Caco-2 (cell line): ENCODE measurements at regions not wholly inside any gene's neighbourhood (a gene's known extent, or its start where the extent isn't known, plus 50 kb on each side); places are given as distances from the start of the nearest gene placed in this dataset.
"Not testable (repeated sequence)": the region's sequence is repeated elsewhere in the genome, so short reads cannot be mapped to it uniquely, and the experiment has no call there.

Experiments used
- BruUV-seq: library from RNA; stranded (reverse); fragments of 400-500 nt; replicated peaks from 2 replicates; lab custom pipeline; 2021; lab: Mats Ljungman, UMichigan
- CTCF ChIA-PET: fragments of 300-600 bp; sonication (Branson Sonifier 250); formaldehyde crosslinking; loops from one replicate; lab custom pipeline; 2022; ENCODE audit warnings: antibody characterized with exemption; lab: Charles Lee
- POLR2A ChIA-PET: fragments of 300-600 bp; sonication (Branson Sonifier 250); formaldehyde crosslinking; loops from one replicate; lab custom pipeline; 2022; ENCODE audit warnings: antibody characterized with exemption; lab: Charles Lee
- DNase-seq, 2 experiments: peaks; one replicate each; pipeline versions ENCODE4 v3.0.0 to v3.0.0-alpha.2; 2020 to 2022
- H3K27me3 ChIP-seq: replicated peaks from 2 replicates; pipeline ENCODE4 v1.6.0; 2011; ENCODE audit warnings: low read length; ENCODE audit not compliant: control insufficient read depth, insufficient read depth
- H3K36me3 ChIP-seq: 2 replicates; pipeline ENCODE4 v1.5.1; 2011; ENCODE audit warnings: low read length; ENCODE audit not compliant: control insufficient read depth, insufficient read depth
- H3K4me1 ChIP-seq: fragments of 250-450 bp; sonication (Bioruptor Pico); 2 replicates; pipeline ENCODE4 v1.5.1; 2020; ENCODE audit warnings: mild to moderate bottlenecking
- H3K4me3 ChIP-seq: 2 replicates; pipeline ENCODE4 v1.5.1; 2011; ENCODE audit warnings: low read depth, mild to moderate bottlenecking, control low read depth, low read length
- H3K9me3 ChIP-seq: fragments of 250-450 bp; sonication (Bioruptor Pico); 2 replicates; pipeline ENCODE4 v1.5.1; 2020; ENCODE audit warnings: mild to moderate bottlenecking, moderate library complexity
- H3K27ac Mint-ChIP-seq: one replicate; pipeline ENCODE4 v1.8.0; 2022; ENCODE audit warnings: mixed read lengths; ENCODE audit not compliant: unreplicated experiment
- H3K27me3 Mint-ChIP-seq: one replicate; pipeline ENCODE4 v1.8.0; 2022; ENCODE audit warnings: mixed read lengths; ENCODE audit not compliant: insufficient read depth, unreplicated experiment
- H3K36me3 Mint-ChIP-seq: one replicate; pipeline ENCODE4 v1.8.0; 2022; ENCODE audit warnings: mild to moderate bottlenecking, mixed read lengths; ENCODE audit not compliant: insufficient read depth, unreplicated experiment
- H3K4me1 Mint-ChIP-seq: one replicate; pipeline ENCODE4 v1.8.0; 2022; ENCODE audit warnings: low read depth, mixed read lengths; ENCODE audit not compliant: unreplicated experiment
- H3K4me3 Mint-ChIP-seq: one replicate; pipeline ENCODE4 v1.8.0; 2022; ENCODE audit warnings: mild to moderate bottlenecking, moderate library complexity, mixed read lengths; ENCODE audit not compliant: unreplicated experiment
- H3K9me3 Mint-ChIP-seq: one replicate; pipeline ENCODE4 v1.8.0; 2022; ENCODE audit warnings: mixed read lengths; ENCODE audit not compliant: unreplicated experiment
- intact Hi-C: fragments of 100-400 bp; cut with micrococcal nuclease; formaldehyde crosslinking; loops from one replicate; pipeline ENCODE4 v1.10.0; 2022; ENCODE audit not compliant: unreplicated experiment
- TF ChIP-seq, protein P1 (sequence below), 2 experiments: fragments of 200-600 bp in 1 of 2; IDR thresholded peaks; 1 replicate in 1 of 2; 2 replicates in 1 of 2; pipeline versions ENCODE4 v1.5.1 to v1.8.0; 2011 to 2022; ENCODE audit warnings: antibody characterized with exemption in 1 of 2, control low read depth in 1 of 2, inconsistent platforms in 1 of 2, low read depth in 1 of 2, low read length in 1 of 2, mild to moderate bottlenecking in 1 of 2, moderate library complexity in 1 of 2; ENCODE audit not compliant: insufficient read depth in 1 of 2, severe bottlenecking in 1 of 2, unreplicated experiment in 1 of 2

DNA sequence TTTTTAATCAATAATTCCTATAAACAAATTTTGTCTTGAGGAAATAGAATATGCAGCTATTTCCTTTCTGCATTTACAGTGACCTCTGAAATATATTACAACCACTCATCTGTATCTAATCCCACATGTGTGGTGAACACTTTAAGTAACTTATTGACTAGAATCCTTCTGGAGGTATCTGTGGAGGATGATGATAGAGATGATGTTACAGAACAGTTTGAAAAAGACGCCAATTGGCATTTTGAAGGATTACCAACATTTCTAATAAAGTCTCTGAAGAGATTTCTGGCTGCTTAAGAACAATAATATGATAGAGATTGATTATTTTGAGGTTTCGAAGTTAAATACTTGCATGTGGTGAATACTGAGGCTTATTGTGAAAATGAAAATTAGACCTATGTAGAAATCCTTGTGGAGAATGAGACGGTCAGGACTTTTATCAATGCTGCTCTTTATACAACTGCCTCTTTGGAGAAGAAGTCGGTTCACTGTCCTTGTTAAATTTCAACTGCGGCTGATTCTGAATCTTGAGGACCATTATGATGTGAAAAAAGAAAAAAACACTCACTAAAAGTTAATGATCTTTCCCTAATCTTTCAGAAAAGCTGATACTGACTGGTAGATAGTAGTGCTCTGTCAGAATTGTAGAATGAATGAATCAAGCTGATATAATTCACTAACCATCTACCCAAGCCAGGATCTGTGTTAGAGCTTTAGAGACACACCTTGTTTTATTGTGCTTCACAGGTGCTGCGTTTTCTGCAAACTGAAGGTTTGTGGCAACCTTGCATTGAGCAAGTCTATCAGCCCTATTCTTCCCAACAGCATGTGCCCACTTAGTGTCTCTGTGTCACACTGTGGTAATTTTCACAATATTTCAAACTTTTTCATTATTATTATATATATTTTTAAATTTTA, 204.7 kb downstream of the SPRY1 start:
- intact Hi-C loops: no loop called here
- Histone ChIP-seq H3K27me3 (no peaks in the 10 kb centered on the region), H3K4me3 (no peak overlapping the region), H3K4me1 (peaks cover 16% of the 10 kb centered on the region), H3K9me3 (no peaks in the 10 kb centered on the region), H3K36me3 (no peaks in the 10 kb centered on the region)
- no peaks in the 10 kb centered on the region for H3K36me3 Mint-ChIP-seq
- peaks cover 7% of the 10 kb centered on the region for H3K4me1 Mint-ChIP-seq
- TF ChIP-seq, protein P1, sequence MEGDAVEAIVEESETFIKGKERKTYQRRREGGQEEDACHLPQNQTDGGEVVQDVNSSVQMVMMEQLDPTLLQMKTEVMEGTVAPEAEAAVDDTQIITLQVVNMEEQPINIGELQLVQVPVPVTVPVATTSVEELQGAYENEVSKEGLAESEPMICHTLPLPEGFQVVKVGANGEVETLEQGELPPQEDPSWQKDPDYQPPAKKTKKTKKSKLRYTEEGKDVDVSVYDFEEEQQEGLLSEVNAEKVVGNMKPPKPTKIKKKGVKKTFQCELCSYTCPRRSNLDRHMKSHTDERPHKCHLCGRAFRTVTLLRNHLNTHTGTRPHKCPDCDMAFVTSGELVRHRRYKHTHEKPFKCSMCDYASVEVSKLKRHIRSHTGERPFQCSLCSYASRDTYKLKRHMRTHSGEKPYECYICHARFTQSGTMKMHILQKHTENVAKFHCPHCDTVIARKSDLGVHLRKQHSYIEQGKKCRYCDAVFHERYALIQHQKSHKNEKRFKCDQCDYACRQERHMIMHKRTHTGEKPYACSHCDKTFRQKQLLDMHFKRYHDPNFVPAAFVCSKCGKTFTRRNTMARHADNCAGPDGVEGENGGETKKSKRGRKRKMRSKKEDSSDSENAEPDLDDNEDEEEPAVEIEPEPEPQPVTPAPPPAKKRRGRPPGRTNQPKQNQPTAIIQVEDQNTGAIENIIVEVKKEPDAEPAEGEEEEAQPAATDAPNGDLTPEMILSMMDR (IDR thresholded peaks at IDR 0.05; ENCODE audit: insufficient read depth in 1 of 2, low read depth in 1 of 2, low read length in 1 of 2, severe bottlenecking in 1 of 2, unreplicated experiment in 1 of 2): no peak
- CTCF ChIA-PET: no interaction called here
- POLR2A ChIA-PET: no interaction called here
- no peak overlapping the region for H3K4me3 Mint-ChIP-seq
- DNase-seq: no peak
- no peak overlapping the region for H3K27ac Mint-ChIP-seq
- H3K9me3 Mint-ChIP-seq: no peaks in the 10 kb centered on the region
- no TSS peak for BruUV-seq
- H3K27me3 Mint-ChIP-seq: no peaks in the 10 kb centered on the region

DNA sequence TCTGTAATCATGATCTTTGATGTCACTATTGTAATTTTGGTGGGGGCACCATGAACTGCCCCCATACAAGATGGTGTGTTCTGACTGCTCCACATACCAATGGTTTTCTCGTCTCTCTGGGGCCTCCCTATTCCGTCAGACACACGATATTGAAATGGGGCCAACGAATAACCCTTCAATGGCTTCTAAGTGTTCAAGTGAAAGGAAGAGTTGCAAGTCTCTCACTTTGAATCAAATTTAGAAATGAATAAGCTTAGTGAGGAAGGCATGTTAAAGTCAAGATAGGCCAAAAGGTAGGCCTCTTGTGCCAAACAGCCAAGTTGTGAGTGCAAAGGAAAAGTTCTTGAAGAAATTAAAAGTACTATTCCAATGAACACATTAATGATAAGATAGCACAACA, 205.4 kb downstream of the SPRY1 start:
- no peaks in the 10 kb centered on the region for H3K36me3 Mint-ChIP-seq
- H3K4me3 Mint-ChIP-seq: no peak overlapping the region
- H3K4me3 ChIP-seq: no peak overlapping the region
- no peaks in the 10 kb centered on the region for H3K27me3 ChIP-seq
- H3K9me3 ChIP-seq: no peaks in the 10 kb centered on the region
- no peaks in the 10 kb centered on the region for H3K27me3 Mint-ChIP-seq
- H3K4me1 ChIP-seq: peaks cover 16% of the 10 kb centered on the region
- no peaks in the 10 kb centered on the region for H3K9me3 Mint-ChIP-seq
- no peak overlapping the region for H3K27ac Mint-ChIP-seq
- no peaks in the 10 kb centered on the region for H3K36me3 ChIP-seq
- intact Hi-C loops: no loop called here
- ChIA-PET POLR2A (no interaction called here), CTCF (no interaction called here)
- no peak for DNase-seq
- BruUV-seq: no TSS peak
- TF ChIP-seq, protein P1 (IDR thresholded peaks at IDR 0.05; ENCODE audit: insufficient read depth in 1 of 2, low read depth in 1 of 2, low read length in 1 of 2, severe bottlenecking in 1 of 2, unreplicated experiment in 1 of 2): no peak
- peaks cover 7% of the 10 kb centered on the region for H3K4me1 Mint-ChIP-seq

DNA sequence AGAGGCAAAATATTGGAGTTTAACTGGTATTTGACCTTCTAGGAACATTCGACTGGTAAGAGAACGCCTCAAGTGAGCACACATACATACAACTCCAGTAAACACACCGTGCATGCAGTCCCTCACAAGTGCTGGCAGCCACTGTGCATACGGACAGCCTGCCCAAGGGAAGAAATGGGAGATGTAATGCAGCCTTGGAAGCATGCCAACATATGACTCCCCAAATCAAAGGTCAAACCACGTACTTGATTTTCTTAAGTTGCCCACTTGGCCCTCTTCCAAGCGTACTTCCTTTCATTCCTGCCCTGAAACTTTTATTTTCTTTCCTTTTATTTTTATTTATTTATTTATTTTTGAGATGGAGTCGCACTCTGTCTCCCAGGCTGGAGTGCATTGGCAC, 206.6 kb downstream of the SPRY1 start:
- Mint-ChIP-seq H3K4me1 (peaks cover 7% of the 10 kb centered on the region), H3K4me3 (no peak overlapping the region)
- intact Hi-C loops: no loop called here

DNA sequence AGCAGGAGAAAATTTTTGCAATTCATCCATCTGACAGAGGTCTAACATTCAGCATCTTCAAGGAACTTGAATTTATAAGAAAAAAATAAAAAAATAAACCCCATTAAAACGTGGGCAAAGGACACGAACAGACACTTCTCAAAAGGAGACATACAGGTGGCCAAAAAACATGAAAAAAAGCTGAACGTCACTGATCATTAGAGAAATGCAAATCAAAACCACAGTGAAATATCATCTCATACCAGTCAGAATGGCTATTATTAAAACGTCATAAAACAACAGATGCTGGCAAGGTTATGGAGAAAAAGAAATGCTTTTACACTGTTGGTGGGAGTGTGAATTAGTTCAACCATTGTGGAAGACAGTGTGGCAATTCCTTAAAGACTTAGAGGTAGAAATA, 209.2 kb downstream of the SPRY1 start:
- H3K9me3 Mint-ChIP-seq, H3K4me1 ChIP-seq, H3K36me3 Mint-ChIP-seq, BruUV-seq, POLR2A ChIA-PET, H3K4me1 Mint-ChIP-seq, H3K27me3 ChIP-seq, H3K4me3 ChIP-seq, H3K9me3 ChIP-seq, H3K36me3 ChIP-seq, intact Hi-C loops, CTCF ChIA-PET, H3K27ac Mint-ChIP-seq, DNase-seq, H3K27me3 Mint-ChIP-seq, H3K4me3 Mint-ChIP-seq: not testable (repeated sequence)

More for the DNA sequence above, 206.6 kb downstream of the SPRY1 start:
- Histone ChIP-seq H3K27me3 (no peaks in the 10 kb centered on the region), H3K4me1 (peaks cover 16% of the 10 kb centered on the region), H3K9me3 (no peaks in the 10 kb centered on the region), H3K36me3 (no peaks in the 10 kb centered on the region), H3K4me3 (no peak overlapping the region)
- Mint-ChIP-seq H3K27ac (no peak overlapping the region), H3K27me3 (no peaks in the 10 kb centered on the region), H3K9me3 (no peaks in the 10 kb centered on the region), H3K36me3 (no peaks in the 10 kb centered on the region)
- BruUV-seq: no TSS peak
- TF ChIP-seq, protein P1 (IDR thresholded peaks at IDR 0.05; ENCODE audit: insufficient read depth in 1 of 2, low read depth in 1 of 2, low read length in 1 of 2, severe bottlenecking in 1 of 2, unreplicated experiment in 1 of 2): no peak
- CTCF ChIA-PET: no interaction called here
- POLR2A ChIA-PET: no interaction called here
- no peak for DNase-seq
